HAP-1 (cell line): ENCODE measurements at regions not wholly inside any gene's neighbourhood (a gene's known extent, or its start where the extent isn't known, plus 50 kb on each side); places are given as distances from the start of the nearest gene placed in this dataset.

Source experiments
- DNase-seq, 2 experiments: peaks; one replicate each; pipeline ENCODE4 v3.0.0-alpha.2; 2016 to 2020; ENCODE audit warnings: low spot score in 2 of 2
- H3K27me3 ChIP-seq: fragments of 250-450 bp; sonication (Bioruptor Pico); 2 replicates; pipeline ENCODE4 v1.5.1; 2020; ENCODE audit warnings: low read depth, mild to moderate bottlenecking, moderate library complexity
- H3K36me3 ChIP-seq: fragments of 250-450 bp; sonication (Bioruptor Pico); replicated peaks from 2 replicates; pipeline ENCODE4 v1.5.1; 2020; ENCODE audit warnings: mild to moderate bottlenecking
- H3K4me1 ChIP-seq: fragments of 250-450 bp; sonication (Bioruptor Pico); 2 replicates; pipeline ENCODE4 v1.5.1; 2020; ENCODE audit warnings: mild to moderate bottlenecking
- H3K4me3 ChIP-seq: fragments of 250-450 bp; sonication (Bioruptor Pico); 2 replicates; pipeline ENCODE4 v1.5.1; 2020; ENCODE audit warnings: mild to moderate bottlenecking, moderate library complexity
- H3K9me3 ChIP-seq: fragments of 250-450 bp; sonication (Bioruptor Pico); 2 replicates; pipeline ENCODE4 v1.5.1; 2020; ENCODE audit warnings: mild to moderate bottlenecking, moderate library complexity
- in situ Hi-C: fragments of 300-500 bp; cut with MboI; formaldehyde crosslinking; loops from 3 replicates; pipeline ENCODE4 v1.14.3; 2020; ENCODE audit warnings: low sequenced_read_pairs, inconsistent platforms, mixed read lengths

DNA sequence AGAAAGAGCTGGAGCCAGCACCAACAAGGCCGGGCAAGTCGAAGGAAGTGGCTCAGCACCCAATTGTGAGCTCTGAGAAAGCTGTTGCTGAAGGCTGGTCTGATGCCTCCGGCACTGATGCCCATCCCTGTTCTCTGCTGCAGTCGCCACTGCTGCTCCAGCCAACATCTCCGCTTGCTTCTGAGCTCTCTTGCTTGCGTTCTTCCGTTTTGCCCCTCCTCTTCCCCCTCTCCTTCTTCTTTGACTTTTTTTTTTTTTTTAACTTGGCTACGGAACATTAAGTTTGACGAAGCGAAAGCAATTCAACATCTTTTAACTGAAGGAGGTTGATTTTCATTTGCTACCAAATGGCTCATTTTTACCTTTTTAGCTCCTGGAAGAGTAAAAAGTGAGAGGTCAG is 442.9 kb downstream of the MCTP2 start:
- in situ Hi-C loops: no loop called here
- no peak for DNase-seq
- no peak overlapping the region for H3K4me3 ChIP-seq

DNA sequence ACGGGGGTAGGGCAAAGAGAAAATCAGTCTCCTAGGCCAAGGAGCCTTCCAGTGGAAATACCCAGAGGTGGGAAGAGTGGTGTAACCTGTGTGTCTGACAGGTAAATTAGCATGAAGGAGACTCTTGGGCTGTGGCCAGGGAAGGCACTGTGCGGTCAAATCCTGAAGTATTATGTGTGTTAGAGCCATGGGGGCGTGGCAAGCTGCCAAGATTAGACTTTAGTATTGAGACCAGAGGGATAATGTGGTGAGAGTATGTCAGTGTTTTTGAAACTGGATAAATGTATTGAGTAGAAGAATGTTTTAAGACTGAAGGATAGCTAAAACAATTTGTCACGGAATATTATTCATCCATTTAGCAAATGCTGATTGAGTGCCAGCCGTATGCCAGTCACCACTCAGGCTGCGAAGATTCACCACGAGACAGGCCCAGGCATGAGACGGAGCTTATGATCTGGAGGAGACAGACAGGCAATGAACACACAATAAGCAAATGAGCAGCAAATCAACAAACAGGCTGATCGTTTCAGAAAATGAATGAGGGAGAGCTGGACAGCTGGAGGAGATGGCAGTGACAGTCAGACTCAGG is 445.9 kb downstream of the MCTP2 start:
- in situ Hi-C loops: no loop called here
- no peaks in the 10 kb centered on the region for H3K27me3 ChIP-seq
- H3K36me3 ChIP-seq: no peaks in the 10 kb centered on the region
- H3K9me3 ChIP-seq: no peaks in the 10 kb centered on the region
- DNase-seq: no peak
- peaks cover 3% of the 10 kb centered on the region for H3K4me1 ChIP-seq
- H3K4me3 ChIP-seq: no peak overlapping the region

More for the DNA sequence above, 442.9 kb downstream of the MCTP2 start:
- Histone ChIP-seq H3K27me3 (no peaks in the 10 kb centered on the region), H3K4me1 (peaks cover 8% of the 10 kb centered on the region), H3K9me3 (no peaks in the 10 kb centered on the region), H3K36me3 (no peaks in the 10 kb centered on the region)

DNA sequence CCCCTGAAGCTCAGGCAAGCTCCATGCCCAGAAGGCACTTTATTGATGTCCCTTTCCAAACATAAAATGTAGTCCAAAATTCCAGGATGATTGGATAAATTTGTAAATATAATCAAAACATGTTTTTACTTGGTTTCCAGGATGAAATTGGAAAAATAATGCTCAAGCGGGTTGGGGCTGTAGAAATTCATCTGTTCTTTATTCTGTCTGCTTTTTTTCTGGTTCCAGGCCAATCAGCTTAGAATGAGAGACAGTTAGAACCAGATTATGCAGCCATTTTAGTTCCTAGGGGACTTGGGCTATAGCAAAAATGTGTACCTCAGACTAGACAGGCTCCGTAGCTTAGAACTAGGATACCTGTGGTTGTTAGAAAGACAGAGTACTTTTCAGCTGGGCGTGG is 450.8 kb downstream of the MCTP2 start:
- Histone ChIP-seq H3K9me3 (no peaks in the 10 kb centered on the region), H3K27me3 (no peaks in the 10 kb centered on the region), H3K4me3 (no peak overlapping the region), H3K36me3 (no peaks in the 10 kb centered on the region), H3K4me1 (no peaks in the 10 kb centered on the region)
- in situ Hi-C loops: no loop called here
- no peak for DNase-seq

DNA sequence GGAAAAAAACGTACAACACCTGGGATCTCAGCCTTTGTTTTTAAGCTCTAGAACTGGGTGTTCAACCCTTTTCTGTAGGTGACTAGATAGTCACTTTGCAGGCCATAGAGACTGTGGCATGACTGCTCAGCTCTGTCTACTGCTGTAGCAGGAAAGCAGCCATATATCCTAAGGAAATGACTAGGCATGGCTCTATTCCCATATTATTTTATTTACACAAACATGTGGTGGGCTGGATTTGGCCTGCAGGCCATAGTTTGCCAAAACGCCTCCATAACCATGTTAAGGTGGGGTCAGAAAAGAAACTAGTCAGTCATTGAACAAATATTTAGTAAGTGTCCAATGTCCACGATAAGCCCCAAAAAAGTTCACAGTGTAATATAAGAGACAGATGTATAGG is 452.5 kb downstream of the MCTP2 start:
- in situ Hi-C loops: no loop called here
- Histone ChIP-seq H3K36me3 (no peaks in the 10 kb centered on the region), H3K4me1 (no peaks in the 10 kb centered on the region), H3K4me3 (no peak overlapping the region), H3K27me3 (no peaks in the 10 kb centered on the region), H3K9me3 (no peaks in the 10 kb centered on the region)
- no peak for DNase-seq

DNA sequence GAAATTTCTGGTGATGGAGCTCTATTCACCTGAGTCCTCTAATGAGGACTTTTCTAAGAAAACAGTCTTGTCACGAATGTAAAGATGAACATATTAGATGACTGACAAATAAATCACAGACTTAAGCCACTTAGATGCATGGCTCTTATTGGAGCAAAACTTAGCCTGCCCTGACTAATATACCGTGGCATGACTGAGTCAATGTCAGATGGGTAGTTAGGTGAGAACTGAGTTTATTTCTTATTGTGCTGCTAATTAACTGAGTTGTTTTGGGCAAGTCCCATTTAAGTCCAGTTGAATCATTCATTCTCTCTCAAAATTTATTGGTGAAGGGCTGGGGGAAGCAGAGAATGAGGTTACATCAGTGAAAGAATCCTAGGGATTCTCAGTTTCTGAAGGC is 459.8 kb downstream of the MCTP2 start:
- H3K9me3 ChIP-seq: no peaks in the 10 kb centered on the region
- H3K36me3 ChIP-seq: no peaks in the 10 kb centered on the region
- in situ Hi-C loops: no loop called here
- no peak overlapping the region for H3K4me3 ChIP-seq
- no peak for DNase-seq
- H3K27me3 ChIP-seq: no peaks in the 10 kb centered on the region
- no peaks in the 10 kb centered on the region for H3K4me1 ChIP-seq

DNA sequence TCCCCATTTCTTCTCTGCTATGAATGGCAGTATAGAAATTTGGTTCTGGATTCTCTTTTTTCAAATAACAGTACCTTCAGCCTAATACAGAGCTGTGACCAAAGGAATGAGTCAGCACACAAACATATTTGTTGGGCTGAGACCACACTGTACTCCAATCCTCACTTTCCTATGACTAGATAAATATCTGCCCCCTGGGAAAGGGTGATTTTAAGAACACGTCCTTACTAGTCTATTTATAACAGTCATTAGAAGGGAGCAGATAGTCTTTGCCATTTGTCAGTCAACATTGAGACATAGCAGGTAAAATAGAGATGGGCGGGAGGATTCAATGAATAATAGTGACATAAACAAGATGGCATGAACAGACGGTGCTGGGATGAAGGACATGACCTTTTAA is 461.3 kb downstream of the MCTP2 start:
- Histone ChIP-seq H3K4me1 (no peaks in the 10 kb centered on the region), H3K9me3 (no peaks in the 10 kb centered on the region), H3K36me3 (no peaks in the 10 kb centered on the region), H3K27me3 (no peaks in the 10 kb centered on the region), H3K4me3 (no peak overlapping the region)
- no peak for DNase-seq
- in situ Hi-C loops: no loop called here

DNA sequence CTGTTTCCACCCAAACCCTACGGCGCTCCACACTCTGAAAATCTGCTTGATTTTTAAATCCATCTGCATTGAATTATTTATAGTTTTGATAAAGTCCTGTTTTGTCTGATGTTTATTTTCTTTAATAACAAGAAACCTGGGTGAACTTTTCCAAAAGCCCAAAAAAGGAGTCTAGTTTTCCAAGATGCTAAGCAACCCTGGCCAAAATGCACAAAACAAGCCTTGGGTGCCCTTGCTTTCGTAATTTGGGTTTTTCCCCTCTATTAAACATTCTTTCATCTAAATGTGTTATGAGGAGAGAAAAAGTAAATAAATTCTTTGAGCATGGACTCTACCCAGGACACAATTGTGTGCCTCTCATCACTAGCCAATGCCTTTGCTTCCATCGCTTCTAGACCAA is 468.9 kb downstream of the MCTP2 start:
- Histone ChIP-seq H3K9me3 (no peaks in the 10 kb centered on the region), H3K27me3 (no peaks in the 10 kb centered on the region), H3K36me3 (no peaks in the 10 kb centered on the region), H3K4me1 (no peaks in the 10 kb centered on the region), H3K4me3 (no peak overlapping the region)
- in situ Hi-C loops: no loop called here
- DNase-seq: no peak

DNA sequence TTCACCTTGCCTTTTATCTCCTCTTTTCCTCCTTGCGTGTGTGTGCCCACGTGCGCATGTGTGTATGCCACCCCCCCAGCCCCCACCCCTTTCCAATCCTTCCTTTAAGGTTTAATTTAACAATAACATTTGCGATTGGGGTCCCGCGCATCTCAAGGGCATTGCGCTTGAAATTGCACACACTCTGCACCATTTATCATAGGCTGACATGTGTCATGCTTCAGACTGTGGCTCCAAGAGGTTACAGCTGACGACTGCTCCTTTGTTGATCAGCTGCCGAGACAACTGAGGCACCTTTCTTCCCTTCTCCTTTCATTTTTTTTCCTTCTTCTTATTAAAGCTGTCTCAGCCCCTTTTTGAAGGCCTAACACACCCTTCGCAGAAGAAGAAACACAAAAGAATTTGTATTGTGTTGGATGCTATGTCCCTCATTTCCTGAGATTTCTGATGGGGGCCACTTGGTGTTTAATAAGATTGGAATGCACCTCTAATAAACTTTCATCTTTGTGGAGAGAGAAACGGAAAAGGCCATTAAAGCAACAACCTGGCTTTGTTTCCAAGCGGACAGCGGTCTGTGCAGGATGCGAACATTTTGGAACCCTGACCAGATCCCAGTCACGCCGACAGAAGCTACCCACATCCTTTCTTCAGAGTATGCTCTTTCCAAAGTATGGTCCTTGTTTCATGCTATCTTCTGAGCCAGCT is 470.1 kb downstream of the MCTP2 start:
- no peak for DNase-seq
- Histone ChIP-seq H3K36me3 (no peaks in the 10 kb centered on the region), H3K27me3 (no peaks in the 10 kb centered on the region), H3K4me3 (no peak overlapping the region), H3K9me3 (no peaks in the 10 kb centered on the region), H3K4me1 (no peaks in the 10 kb centered on the region)
- in situ Hi-C loops: no loop called here

DNA sequence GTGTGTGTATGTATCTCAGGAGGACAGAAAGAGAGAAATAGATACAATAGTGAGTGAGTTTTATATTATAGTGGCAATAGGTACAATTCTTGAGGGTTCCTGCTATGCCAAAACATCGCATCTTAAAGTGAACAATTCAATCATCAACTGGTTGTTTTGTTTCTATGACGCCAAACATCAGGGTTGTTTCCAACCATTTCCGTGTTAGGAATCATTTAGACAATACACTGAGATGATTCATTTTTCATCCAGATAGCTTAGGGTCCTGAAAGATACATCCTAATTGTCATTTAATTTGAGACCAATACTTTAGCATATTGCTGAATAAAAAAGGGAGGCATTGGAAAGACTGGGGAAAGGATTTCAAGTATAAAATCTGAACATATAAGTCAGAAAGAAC is 472.2 kb downstream of the MCTP2 start:
- no peak for DNase-seq
- Histone ChIP-seq H3K36me3 (no peaks in the 10 kb centered on the region), H3K4me3 (no peak overlapping the region), H3K27me3 (no peaks in the 10 kb centered on the region), H3K4me1 (no peaks in the 10 kb centered on the region), H3K9me3 (no peaks in the 10 kb centered on the region)
- in situ Hi-C loops: no loop called here

DNA sequence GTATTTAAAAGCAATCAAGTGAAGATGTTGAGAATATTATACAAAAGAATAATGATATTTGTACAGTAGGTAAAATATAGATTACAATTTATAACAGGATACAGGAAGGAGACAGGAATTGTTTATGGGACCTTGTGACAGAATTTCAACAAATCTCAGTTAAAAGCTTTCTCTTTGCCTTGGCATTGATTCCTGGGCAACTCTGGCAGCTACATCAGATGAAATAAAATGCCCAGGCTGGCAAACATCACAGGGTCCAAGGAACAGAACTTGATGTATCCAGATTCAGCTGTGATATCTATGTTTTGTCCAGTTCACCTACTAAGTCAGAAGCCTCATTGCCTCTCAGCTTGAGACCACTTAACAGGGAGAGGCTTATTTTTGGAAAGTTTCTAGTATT is 473.1 kb downstream of the MCTP2 start:
- Histone ChIP-seq H3K27me3 (no peaks in the 10 kb centered on the region), H3K36me3 (no peaks in the 10 kb centered on the region), H3K9me3 (no peaks in the 10 kb centered on the region), H3K4me1 (no peaks in the 10 kb centered on the region), H3K4me3 (no peak overlapping the region)
- DNase-seq: no peak
- in situ Hi-C loops: no loop called here

DNA sequence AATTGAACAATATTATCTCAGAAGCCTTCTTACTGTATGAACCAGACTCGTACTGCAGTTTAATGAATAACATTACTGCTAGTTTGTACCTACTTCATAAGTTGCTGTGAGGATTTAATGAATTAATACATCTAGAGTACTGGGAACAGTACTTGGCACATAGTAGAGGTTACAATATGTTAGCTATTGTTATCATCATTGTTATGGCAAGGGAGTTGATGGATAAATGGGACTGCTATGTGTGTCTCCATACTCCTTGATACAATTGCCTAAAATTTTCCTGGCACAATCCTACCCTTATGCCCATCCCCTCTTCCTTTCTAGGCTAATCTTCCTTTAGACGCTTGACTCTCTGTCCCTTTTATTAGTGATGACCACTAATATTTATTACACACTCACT is 473.6 kb downstream of the MCTP2 start:
- in situ Hi-C loops: no loop called here

DNA sequence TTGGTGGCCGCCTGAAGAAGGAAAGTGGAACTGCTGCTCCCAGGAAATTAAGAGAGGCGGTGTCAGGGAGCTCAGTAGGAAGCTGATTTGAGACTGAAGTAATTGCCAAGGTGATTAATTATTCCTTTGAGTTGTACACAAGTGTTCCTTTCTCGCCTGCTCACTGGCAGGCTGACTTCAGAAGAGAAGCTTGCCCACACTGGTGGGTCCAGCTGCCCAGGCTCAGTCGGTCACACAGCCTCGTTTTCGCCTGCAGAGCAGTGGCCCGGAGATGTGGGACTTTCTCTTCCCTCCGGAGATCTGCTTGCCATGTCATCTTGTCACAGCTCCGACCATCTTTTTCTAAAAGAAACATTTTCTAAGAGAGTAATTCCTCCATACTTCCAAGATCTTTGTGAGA is 478.0 kb downstream of the MCTP2 start:
- no peak overlapping the region for H3K4me3 ChIP-seq
- in situ Hi-C loops: no loop called here
- H3K36me3 ChIP-seq: no peaks in the 10 kb centered on the region
- H3K4me1 ChIP-seq: no peaks in the 10 kb centered on the region
- no peaks in the 10 kb centered on the region for H3K27me3 ChIP-seq
- no peak for DNase-seq
- H3K9me3 ChIP-seq: no peaks in the 10 kb centered on the region

More for the DNA sequence above, 473.6 kb downstream of the MCTP2 start:
- Histone ChIP-seq H3K4me3 (no peak overlapping the region), H3K4me1 (no peaks in the 10 kb centered on the region), H3K27me3 (no peaks in the 10 kb centered on the region), H3K36me3 (no peaks in the 10 kb centered on the region), H3K9me3 (no peaks in the 10 kb centered on the region)
- no peak for DNase-seq

DNA sequence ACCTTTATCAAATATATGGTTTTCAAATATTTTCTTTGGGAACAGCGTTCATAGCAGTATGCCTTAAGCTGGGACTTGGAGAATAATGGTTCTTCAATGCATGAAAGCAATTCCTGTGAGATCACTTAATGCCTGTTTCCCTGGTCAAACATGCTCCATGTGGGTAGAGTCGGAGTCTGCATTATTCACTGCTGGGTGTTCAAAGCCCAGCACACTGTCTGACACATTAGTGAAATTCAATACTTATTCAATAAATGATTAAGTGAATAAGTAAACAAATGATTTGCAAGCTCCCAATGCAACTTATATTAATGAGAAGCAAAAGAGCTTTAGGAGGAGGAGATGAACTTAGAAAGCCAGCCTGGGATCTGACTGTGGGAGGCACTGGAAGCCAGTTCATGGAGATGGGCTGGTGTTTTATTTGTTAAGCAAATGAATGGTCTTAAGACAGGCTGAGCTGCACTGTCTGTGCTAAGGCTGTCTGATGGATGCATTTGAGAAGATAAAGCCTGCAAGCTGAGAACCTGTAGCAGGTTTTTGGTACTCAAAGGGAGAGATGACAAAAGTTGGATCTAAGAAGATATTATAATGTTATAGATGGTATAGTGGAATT is 490.8 kb downstream of the MCTP2 start:
- Histone ChIP-seq H3K36me3 (no peaks in the 10 kb centered on the region), H3K4me3 (no peak overlapping the region), H3K9me3 (no peaks in the 10 kb centered on the region), H3K27me3 (no peaks in the 10 kb centered on the region), H3K4me1 (no peaks in the 10 kb centered on the region)
- DNase-seq: no peak
- in situ Hi-C loops: no loop called here

DNA sequence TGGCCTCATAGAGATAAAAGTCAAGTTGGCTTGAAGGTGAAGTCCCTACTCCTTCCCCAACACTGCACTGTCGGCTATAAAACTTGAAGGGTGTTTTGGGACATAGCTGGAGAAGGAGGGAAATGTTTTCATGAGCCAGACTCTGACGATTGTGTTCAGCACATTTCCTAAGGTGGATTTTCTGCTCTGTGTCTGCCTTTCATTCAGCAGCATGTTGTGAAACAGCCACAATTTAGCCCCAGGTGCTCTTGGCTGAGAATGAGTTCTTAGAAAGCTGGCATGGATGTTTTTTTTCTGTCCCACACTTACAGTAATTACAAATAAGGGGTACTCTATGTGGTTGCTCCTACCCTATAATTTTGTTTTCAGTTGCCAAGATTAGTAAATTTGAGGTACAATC is 492.4 kb downstream of the MCTP2 start:
- Histone ChIP-seq H3K27me3 (no peaks in the 10 kb centered on the region), H3K36me3 (no peaks in the 10 kb centered on the region), H3K4me1 (no peaks in the 10 kb centered on the region), H3K4me3 (no peak overlapping the region), H3K9me3 (no peaks in the 10 kb centered on the region)
- no peak for DNase-seq
- in situ Hi-C loops: no loop called here
